Smooth muscle cell (in vitro differentiated cells): ENCODE measurements at regions not wholly inside any gene's neighbourhood (a gene's known extent, or its start where the extent isn't known, plus 50 kb on each side); places are given as distances from the start of the nearest gene placed in this dataset.

Source experiments
- DNase-seq: peaks from one replicate; lab custom pipeline; 2025; ENCODE audit not compliant: unreplicated experiment; lab: John Stamatoyannopoulos, UW
- H2AFZ ChIP-seq: fragments of 200-600 bp; sonication (generic); 2 replicates; pipeline ENCODE4 v1.6.0; 2016; ENCODE audit warnings: antibody characterized with exemption, low read depth, mild to moderate bottlenecking
- H3F3A ChIP-seq: fragments of 200-600 bp; sonication (generic); 2 replicates; pipeline ENCODE4 v1.6.0; 2017; ENCODE audit warnings: antibody characterized with exemption, low read depth
- H3K27ac ChIP-seq: fragments of 200-600 bp; sonication (generic); 2 replicates; pipeline ENCODE4 v1.5.1; 2016; ENCODE audit warnings: low read depth, mild to moderate bottlenecking
- H3K27me3 ChIP-seq: fragments of 200-600 bp; sonication (generic); 2 replicates; pipeline ENCODE4 v1.6.1; 2016; ENCODE audit warnings: low read depth, mild to moderate bottlenecking
- H3K36me3 ChIP-seq: fragments of 200-600 bp; sonication (generic); 2 replicates; pipeline ENCODE4 v1.5.1; 2016; ENCODE audit warnings: low read depth
- H3K4me1 ChIP-seq: fragments of 200-600 bp; sonication (generic); 2 replicates; pipeline ENCODE4 v1.5.1; 2016; ENCODE audit warnings: low read depth
- H3K4me2 ChIP-seq: fragments of 200-600 bp; sonication (generic); 2 replicates; pipeline ENCODE4 v1.6.0; 2016; ENCODE audit warnings: mild to moderate bottlenecking
- H3K4me3 ChIP-seq: fragments of 200-600 bp; sonication (generic); 2 replicates; pipeline ENCODE4 v1.5.1; 2016; ENCODE audit warnings: mild to moderate bottlenecking
- H3K79me2 ChIP-seq: fragments of 200-600 bp; sonication (generic); 2 replicates; pipeline ENCODE4 v1.6.0; 2016; ENCODE audit warnings: low read depth, mild to moderate bottlenecking
- H3K9ac ChIP-seq: fragments of 200-600 bp; sonication (generic); 2 replicates; pipeline ENCODE4 v1.6.0; 2016; ENCODE audit warnings: low read depth
- H3K9me3 ChIP-seq: fragments of 200-600 bp; sonication (generic); replicated peaks from 2 replicates; pipeline ENCODE4 v1.5.1; 2016; ENCODE audit warnings: low read depth
- H4K20me1 ChIP-seq: fragments of 200-600 bp; sonication (generic); 2 replicates; pipeline ENCODE4 v1.6.0; 2016; ENCODE audit warnings: low read depth
- CTCF ChIP-seq: fragments of 200-600 bp; sonication (generic); IDR thresholded peaks from 2 replicates; pipeline ENCODE4 v1.5.1; 2017; ENCODE audit warnings: borderline replicate concordance, mild to moderate bottlenecking, antibody characterized with exemption; ENCODE audit not compliant: insufficient read depth, poor library complexity, severe bottlenecking
- WGBS: methylation state at CpG from one replicate; pipeline ENCODE4 v1.1.7; 2016; ENCODE audit warnings: low lambda C conversion rate; 5-methylcytosine and 5-hydroxymethylcytosine counted together

GRCh38 chr21:16408280-16408679, 678.5 kb downstream of the USP25 start:
- no peak for TF ChIP-seq CTCF
- H3K27ac ChIP-seq: no peak overlapping the region
- WGBS: 68% methylated on average over 2 of the region's 2 CpGs

GRCh38 chr21:16409352-16409751, 679.6 kb downstream of the USP25 start:
- no peak overlapping the region for H3K9ac ChIP-seq
- no peaks in the 10 kb centered on the region for H3K9me3 ChIP-seq
- H3K4me1 ChIP-seq: no peaks in the 10 kb centered on the region
- 89% methylated on average over 2 of the region's 2 CpGs for WGBS
- no peaks in the 10 kb centered on the region for H3K79me2 ChIP-seq
- no peaks in the 10 kb centered on the region for H4K20me1 ChIP-seq
- H3K27me3 ChIP-seq: no peaks in the 10 kb centered on the region
- no peaks in the 10 kb centered on the region for H3F3A ChIP-seq
- no peak for DNase-seq
- H2AFZ ChIP-seq: no peak overlapping the region
- no peak overlapping the region for H3K4me2 ChIP-seq
- TF ChIP-seq CTCF: no peak
- no peaks in the 10 kb centered on the region for H3K36me3 ChIP-seq
- no peak overlapping the region for H3K27ac ChIP-seq
- H3K4me3 ChIP-seq: no peak overlapping the region

More at GRCh38 chr21:16408280-16408679, 678.5 kb downstream of the USP25 start:
- H3K9ac ChIP-seq: no peak overlapping the region
- H3F3A ChIP-seq: no peaks in the 10 kb centered on the region
- no peak for DNase-seq
- H3K27me3 ChIP-seq: no peaks in the 10 kb centered on the region
- no peaks in the 10 kb centered on the region for H4K20me1 ChIP-seq
- H3K4me2 ChIP-seq: no peak overlapping the region
- no peaks in the 10 kb centered on the region for H3K9me3 ChIP-seq
- H3K4me3 ChIP-seq: no peak overlapping the region
- H3K4me1 ChIP-seq: no peaks in the 10 kb centered on the region
- no peaks in the 10 kb centered on the region for H3K36me3 ChIP-seq
- H2AFZ ChIP-seq: peak overlapping the region; percentile 49
- H3K79me2 ChIP-seq: no peaks in the 10 kb centered on the region

GRCh38 chr21:16418226-16418625, 688.4 kb downstream of the USP25 start:
- Histone ChIP-seq H3K4me2 (no peak overlapping the region), H3K27me3 (no peaks in the 10 kb centered on the region), H3F3A (no peaks in the 10 kb centered on the region), H2AFZ (no peak overlapping the region), H3K79me2 (no peaks in the 10 kb centered on the region), H3K4me3 (no peak overlapping the region), H3K4me1 (no peaks in the 10 kb centered on the region), H3K27ac (no peak overlapping the region), H3K36me3 (no peaks in the 10 kb centered on the region), H4K20me1 (no peaks in the 10 kb centered on the region), H3K9me3 (no peaks in the 10 kb centered on the region), H3K9ac (no peak overlapping the region)
- WGBS: 75% methylated on average over 2 of the region's 2 CpGs
- no peak for DNase-seq
- no peak for TF ChIP-seq CTCF

- no peak overlapping the region for H3K9ac ChIP-seq
- H3K27ac ChIP-seq: no peak overlapping the region
- no peaks in the 10 kb centered on the region for H3K79me2 ChIP-seq
- H3F3A ChIP-seq: no peaks in the 10 kb centered on the region
- no peaks in the 10 kb centered on the region for H3K9me3 ChIP-seq
- no peaks in the 10 kb centered on the region for H4K20me1 ChIP-seq
- H3K4me3 ChIP-seq: no peak overlapping the region
- no peaks in the 10 kb centered on the region for H3K27me3 ChIP-seq
- DNase-seq: no peak
- H2AFZ ChIP-seq: no peak overlapping the region
- TF ChIP-seq CTCF: no peak
- 97% methylated on average over 5 of the region's 5 CpGs for WGBS
- H3K36me3 ChIP-seq: no peaks in the 10 kb centered on the region
- no peaks in the 10 kb centered on the region for H3K4me1 ChIP-seq
- H3K4me2 ChIP-seq: no peak overlapping the region
Measured at GRCh38 chr21:16418642-16419041, 688.9 kb downstream of the USP25 start.
